A673 (cell line): ENCODE measurements at regions not wholly inside any gene's neighbourhood (a gene's known extent, or its start where the extent isn't known, plus 50 kb on each side); places are given as distances from the start of the nearest gene placed in this dataset.

Experiments used
- BruUV-seq: library from RNA; stranded (reverse); fragments of 400-500 nt; replicated peaks from 2 replicates; lab custom pipeline; 2021; lab: Mats Ljungman, UMichigan
- CTCF ChIA-PET: fragments of 300-600 bp; sonication (Branson Sonifier 250); formaldehyde crosslinking; loops from one replicate; lab custom pipeline; 2022; ENCODE audit warnings: antibody characterized with exemption; lab: Charles Lee
- POLR2A ChIA-PET: fragments of 300-600 bp; sonication (Branson Sonifier 250); formaldehyde crosslinking; loops from one replicate; lab custom pipeline; 2022; ENCODE audit warnings: antibody characterized with exemption; ENCODE audit not compliant: low non-redundant PET; lab: Charles Lee
- DNase-seq: peaks from one replicate; pipeline ENCODE4 v3.0.0-alpha.2; 2015; ENCODE audit warnings: low spot score
- H3K27ac ChIP-seq: fragments of 200-600 bp; sonication (generic); 2 replicates; pipeline ENCODE4 v1.5.1; 2016; ENCODE audit warnings: mixed run types, low read depth, mild to moderate bottlenecking, mixed read lengths, antibody characterized with exemption, low read length; ENCODE audit not compliant: poor library complexity, severe bottlenecking
- H3K27me3 ChIP-seq: fragments of 200-600 bp; sonication (generic); replicated peaks from 2 replicates; pipeline ENCODE4 v1.6.1; 2017; ENCODE audit warnings: mixed run types, low read depth, mild to moderate bottlenecking, mixed read lengths, antibody characterized with exemption, low read length; ENCODE audit not compliant: insufficient read depth, poor library complexity
- H3K36me3 ChIP-seq: fragments of 200-600 bp; sonication (generic); 2 replicates; pipeline ENCODE4 v1.6.1; 2016; ENCODE audit warnings: mixed run types, mild to moderate bottlenecking, mixed read lengths, antibody characterized with exemption, low read length; ENCODE audit not compliant: insufficient read depth, poor library complexity, severe bottlenecking
- H3K4me1 ChIP-seq: fragments of 200-600 bp; sonication (generic); 2 replicates; pipeline ENCODE4 v1.6.1; 2017; ENCODE audit warnings: mixed run types, mild to moderate bottlenecking, mixed read lengths, antibody characterized with exemption, low read length; ENCODE audit not compliant: insufficient read depth, poor library complexity, severe bottlenecking
- H3K4me3 ChIP-seq: fragments of 200-600 bp; sonication (generic); 2 replicates; pipeline ENCODE4 v1.5.1; 2016; ENCODE audit warnings: low read depth, mixed run types, mild to moderate bottlenecking, mixed read lengths, low read length; ENCODE audit not compliant: poor library complexity, severe bottlenecking
- H3K9me3 ChIP-seq: fragments of 200-600 bp; sonication (generic); 2 replicates; pipeline ENCODE4 v1.6.1; 2016; ENCODE audit warnings: mixed run types, low read depth, mild to moderate bottlenecking, mixed read lengths, antibody characterized with exemption, low read length; ENCODE audit not compliant: poor library complexity, severe bottlenecking
- CTCF ChIP-seq: fragments of 300-800, 200-600 bp; sonication (generic); conservative IDR thresholded peaks from 2 replicates; pipeline ENCODE4 v1.5.1; 2017; ENCODE audit warnings: low read depth, mild to moderate bottlenecking, antibody characterized with exemption, low read length, moderate library complexity, mixed read lengths
- EZH2 ChIP-seq: fragments of 200-600 bp; sonication (generic); IDR thresholded peaks from 2 replicates; pipeline ENCODE4 v1.6.1; 2017; ENCODE audit warnings: borderline replicate concordance, low read depth, mild to moderate bottlenecking, mixed read lengths, antibody characterized with exemption, low read length; ENCODE audit not compliant: poor library complexity, severe bottlenecking
- intact Hi-C: fragments of 100-400 bp; cut with micrococcal nuclease; formaldehyde crosslinking; loops from one replicate; pipeline ENCODE4 v1.10.0; 2022; ENCODE audit not compliant: unreplicated experiment

GRCh38 chr7:93728292-93728691, 153.8 kb upstream of the CALCR start:
- Histone ChIP-seq H3K27me3 (peaks cover 37% of the 10 kb centered on the region), H3K4me1 (no peaks in the 10 kb centered on the region), H3K27ac (no peak overlapping the region), H3K9me3 (no peaks in the 10 kb centered on the region), H3K4me3 (no peak overlapping the region), H3K36me3 (no peaks in the 10 kb centered on the region)
- DNase-seq = no peak
- ChIA-PET CTCF (no interaction called here), POLR2A (no interaction called here)
- no TSS peak for BruUV-seq
- intact Hi-C loops = no loop called here
- TF ChIP-seq CTCF (no peak), EZH2 (no peak)

GRCh38 chr7:93725954-93726353, 151.4 kb upstream of the CALCR start:
- ChIA-PET CTCF (no interaction called here), POLR2A (no interaction called here)
- DNase-seq = no peak
- no peak overlapping the region for H3K27ac ChIP-seq
- no peak overlapping the region for H3K4me3 ChIP-seq
- no peaks in the 10 kb centered on the region for H3K9me3 ChIP-seq
- no TSS peak for BruUV-seq
- H3K27me3 ChIP-seq = peaks cover 36% of the 10 kb centered on the region
- TF ChIP-seq CTCF = no peak
- no peaks in the 10 kb centered on the region for H3K36me3 ChIP-seq
- no peaks in the 10 kb centered on the region for H3K4me1 ChIP-seq
- intact Hi-C loops = no loop called here

- no TSS peak for BruUV-seq
- intact Hi-C loops = no loop called here
- Histone ChIP-seq H3K9me3 (no peaks in the 10 kb centered on the region), H3K27ac (no peak overlapping the region), H3K4me3 (no peak overlapping the region), H3K36me3 (no peaks in the 10 kb centered on the region), H3K4me1 (no peaks in the 10 kb centered on the region), H3K27me3 (peaks cover 12% of the 10 kb centered on the region)
- POLR2A ChIA-PET = no interaction called here
- CTCF ChIA-PET = no interaction called here
- no peak for TF ChIP-seq EZH2
- DNase-seq = no peak
Measured at GRCh38 chr7:93723424-93724124, 149.1 kb upstream of the CALCR start.

GRCh38 chr7:93720106-93720505, 145.6 kb upstream of the CALCR start:
- no peak for DNase-seq
- Histone ChIP-seq H3K4me3 (no peak overlapping the region), H3K4me1 (no peaks in the 10 kb centered on the region), H3K27ac (no peak overlapping the region), H3K27me3 (peaks cover 6% of the 10 kb centered on the region), H3K9me3 (no peaks in the 10 kb centered on the region), H3K36me3 (no peaks in the 10 kb centered on the region)
- CTCF ChIA-PET = no interaction called here
- TF ChIP-seq CTCF (no peak), EZH2 (no peak)
- POLR2A ChIA-PET = interaction anchor here (0.7 kb wide), 1 partner anchor 498 kb away, joined by 4 read pairs; no protein-coding TSS in a partner anchor
- BruUV-seq = no TSS peak
- intact Hi-C loops = no loop called here
